NCI-H345 treated with DMSO at 0.1 percent for 48 hours (cell line): ENCODE measurements at regions not wholly inside any gene's neighbourhood (a gene's known extent, or its start where the extent isn't known, plus 50 kb on each side); places are given as distances from the start of the nearest gene placed in this dataset.
A peak's percentile ranks its signal among the peaks of the same experiment; 100 is the strongest.
"Not testable (repeated sequence)": the region's sequence is repeated elsewhere in the genome, so short reads cannot be mapped to it uniquely, and the experiment has no call there.

Experiments used
- DNase-seq: peaks from one replicate; lab custom pipeline; 2025; ENCODE audit not compliant: unreplicated experiment; lab: John Stamatoyannopoulos, UW

DNA sequence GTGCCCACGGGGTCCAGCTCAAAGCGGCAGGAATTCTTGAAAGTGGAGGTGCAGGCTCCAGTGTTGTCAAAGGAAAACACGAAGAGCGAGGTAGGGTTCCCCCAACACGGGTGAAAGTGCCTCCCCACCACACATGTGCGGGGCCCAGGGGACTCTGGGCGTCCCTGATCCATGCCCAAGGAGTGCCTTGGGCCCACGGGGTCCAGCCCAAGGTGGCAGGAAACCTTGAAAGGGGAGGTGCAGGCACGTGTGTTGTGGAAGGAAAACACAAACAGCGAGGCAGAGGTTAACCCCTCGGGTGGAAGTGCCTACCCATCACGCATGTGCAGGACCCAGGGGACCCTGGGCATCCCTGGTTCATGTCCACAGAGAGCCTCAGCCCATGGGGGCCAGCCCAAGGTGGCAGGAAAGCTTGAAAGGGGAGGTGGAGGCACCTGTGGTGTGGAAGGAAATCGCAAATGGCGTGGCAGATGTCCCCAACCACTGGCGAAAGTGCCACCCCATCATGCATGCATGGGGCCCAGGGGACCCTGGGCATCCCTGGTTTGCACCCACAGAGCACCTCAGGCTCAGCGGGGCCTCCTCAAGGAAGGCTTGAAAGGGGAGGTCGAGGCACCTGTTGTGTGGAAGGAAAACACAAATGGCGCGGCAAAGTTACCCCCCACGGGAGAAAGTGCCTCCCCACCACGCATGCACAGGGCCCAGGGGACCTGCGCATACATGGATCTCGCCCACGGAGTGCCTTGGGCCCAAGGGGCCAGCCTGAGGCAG is 584.6 kb downstream of the ALG10 start:
- DNase-seq: no peak

DNA sequence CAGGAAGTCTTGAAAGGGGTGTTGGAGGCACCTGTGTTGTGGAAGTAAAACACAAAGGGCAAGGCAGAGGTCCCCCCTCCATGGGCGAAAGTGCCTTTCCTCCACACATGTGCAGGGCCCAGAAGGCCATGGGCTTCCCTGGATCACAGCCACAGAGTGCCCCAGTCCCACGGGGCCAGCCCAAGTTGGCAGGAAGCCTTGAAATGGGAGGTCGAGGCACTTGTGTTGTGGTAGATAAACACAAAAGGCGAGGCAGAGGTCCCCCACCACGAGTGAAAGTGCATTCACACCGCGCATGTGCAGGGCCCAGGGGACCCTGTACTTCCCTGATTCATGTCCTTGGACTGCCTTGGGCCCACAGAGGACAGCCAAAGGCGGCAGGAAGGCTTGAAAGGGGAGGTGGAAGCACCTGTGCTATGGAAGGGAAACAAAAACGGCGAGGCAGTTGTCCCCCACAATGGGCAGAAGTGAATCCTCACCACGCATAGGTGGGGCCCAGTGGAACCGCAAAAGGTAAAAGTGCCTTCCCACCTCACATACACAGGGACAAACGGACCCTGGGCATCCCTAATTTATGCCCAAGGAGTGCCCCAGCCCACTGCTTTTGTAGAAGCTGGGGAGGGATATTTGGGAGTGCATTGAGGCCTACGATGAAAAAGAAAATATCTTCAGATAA is 585.4 kb downstream of the ALG10 start:
- DNase-seq: no peak

GRCh38 chr12:34613988-34614387 is 591.7 kb downstream of the ALG10 start:
- not testable (repeated sequence) for DNase-seq

DNA sequence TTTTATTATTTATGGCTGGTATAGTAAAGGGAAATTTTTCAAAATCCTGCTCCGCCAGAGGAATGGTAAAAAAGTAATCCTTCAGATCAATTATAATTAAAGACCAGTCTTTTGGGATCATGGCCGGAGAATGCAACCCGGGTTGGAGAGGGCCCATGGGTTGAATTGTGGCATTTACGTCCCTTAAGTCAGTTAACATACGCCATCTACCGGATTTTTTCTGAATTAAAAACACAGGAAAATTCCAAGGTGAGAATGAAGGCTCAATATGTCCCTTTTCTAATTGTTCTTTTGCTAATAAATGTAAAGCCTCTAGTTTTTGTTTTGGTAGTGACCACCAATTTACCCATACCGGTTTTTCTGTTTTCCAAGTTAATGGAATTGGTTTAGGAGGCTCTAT is 602.8 kb downstream of the ALG10 start:
- DNase-seq: peak; percentile 17

- DNase-seq: no peak
Measured at GRCh38 chr12:34626363-34627157, 604.3 kb downstream of the ALG10 start.
